ENCODE measurements at regions not wholly inside any gene's neighbourhood (a gene's known extent, or its start where the extent isn't known, plus 50 kb on each side); places are given as distances from the start of the nearest gene placed in this dataset.

- TF ChIP-seq CTCF (IDR thresholded peaks at IDR 0.05) (no peak), REST (IDR thresholded peaks at IDR 0.05; ENCODE audit: insufficient read depth in 1 of 2, low read depth in 2 of 2, low read length in 1 of 2) (no peak), POLR2AphosphoS5 (IDR thresholded peaks at IDR 0.05; ENCODE audit: low read depth, low read length) (no peak), SIN3A (IDR thresholded peaks at IDR 0.05; ENCODE audit: borderline replicate concordance, insufficient read depth, low read depth, low read length) (no peak)
Observed at GRCh38 chr2:147603447-147603846, 241.4 kb upstream of the ACVR2A start.
